ENCODE measurements at regions not wholly inside any gene's neighbourhood (a gene's known extent, or its start where the extent isn't known, plus 50 kb on each side); places are given as distances from the start of the nearest gene placed in this dataset.

DNA sequence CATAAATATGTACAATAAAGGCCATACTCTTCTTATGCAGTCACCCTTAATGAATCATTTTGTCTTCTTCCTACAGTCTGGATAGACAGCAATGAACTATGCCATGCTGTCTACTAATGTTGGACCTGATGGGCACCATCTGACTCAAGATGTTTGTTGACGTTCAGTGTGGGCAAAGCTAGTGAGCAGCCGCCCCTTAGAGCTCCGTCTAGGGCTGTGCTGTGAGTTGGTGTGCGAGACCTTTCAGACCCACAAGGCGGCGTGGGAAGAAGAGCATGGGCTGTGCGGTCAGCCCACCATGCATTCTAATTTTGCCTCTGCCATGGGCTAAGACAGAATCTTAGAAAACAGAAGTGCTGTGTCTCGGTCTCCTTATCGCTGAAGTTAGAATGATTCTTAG, 829.4 kb downstream of the QKI start:
- Histone ChIP-seq H3K36me3 (no peaks in the 10 kb centered on the region), H3K27me3 (no peaks in the 10 kb centered on the region), H3K9me3 (peaks cover 0 to 2% of the 10 kb centered on the region in 2 donors), H3K4me3 (no peak overlapping the region), H3K4me1 (no peaks in the 10 kb centered on the region), H3K27ac (no peak overlapping the region)
- no peak for ATAC-seq
- intact Hi-C loops (cut with DNase I), result no loop called here
- TF ChIP-seq, protein P1, sequence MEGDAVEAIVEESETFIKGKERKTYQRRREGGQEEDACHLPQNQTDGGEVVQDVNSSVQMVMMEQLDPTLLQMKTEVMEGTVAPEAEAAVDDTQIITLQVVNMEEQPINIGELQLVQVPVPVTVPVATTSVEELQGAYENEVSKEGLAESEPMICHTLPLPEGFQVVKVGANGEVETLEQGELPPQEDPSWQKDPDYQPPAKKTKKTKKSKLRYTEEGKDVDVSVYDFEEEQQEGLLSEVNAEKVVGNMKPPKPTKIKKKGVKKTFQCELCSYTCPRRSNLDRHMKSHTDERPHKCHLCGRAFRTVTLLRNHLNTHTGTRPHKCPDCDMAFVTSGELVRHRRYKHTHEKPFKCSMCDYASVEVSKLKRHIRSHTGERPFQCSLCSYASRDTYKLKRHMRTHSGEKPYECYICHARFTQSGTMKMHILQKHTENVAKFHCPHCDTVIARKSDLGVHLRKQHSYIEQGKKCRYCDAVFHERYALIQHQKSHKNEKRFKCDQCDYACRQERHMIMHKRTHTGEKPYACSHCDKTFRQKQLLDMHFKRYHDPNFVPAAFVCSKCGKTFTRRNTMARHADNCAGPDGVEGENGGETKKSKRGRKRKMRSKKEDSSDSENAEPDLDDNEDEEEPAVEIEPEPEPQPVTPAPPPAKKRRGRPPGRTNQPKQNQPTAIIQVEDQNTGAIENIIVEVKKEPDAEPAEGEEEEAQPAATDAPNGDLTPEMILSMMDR (IDR thresholded peaks at IDR 0.05), result no peak
- no peak for DNase-seq

DNA sequence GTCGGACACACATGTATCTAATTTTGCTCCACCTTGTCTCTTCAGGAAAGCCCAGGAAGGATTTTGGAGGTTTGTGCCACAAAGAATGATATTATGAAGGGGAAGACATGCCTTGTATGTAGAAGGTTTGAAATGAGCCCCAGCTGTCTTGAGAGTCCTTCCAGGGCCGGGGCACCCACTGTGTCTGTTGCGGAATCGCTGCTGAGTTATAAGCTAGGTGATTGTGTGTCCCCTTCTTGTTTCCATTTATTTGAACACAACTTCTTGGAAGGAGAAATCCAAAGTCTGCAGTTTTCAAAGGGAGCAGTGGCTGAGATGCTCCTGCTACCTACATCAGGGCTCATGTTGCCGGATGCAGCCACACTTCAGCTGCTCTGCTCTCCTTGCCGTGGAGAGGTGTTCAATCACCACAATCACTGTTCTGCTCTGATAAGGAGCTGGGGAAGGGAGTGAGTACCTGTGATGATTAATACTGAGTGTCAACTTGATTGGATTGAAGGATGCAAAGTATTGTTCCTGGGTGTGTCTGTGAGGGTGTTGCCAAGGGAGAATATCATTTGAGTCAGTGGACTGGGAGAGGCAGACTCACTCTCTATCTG, 828.6 kb downstream of the QKI start:
- TF ChIP-seq, protein P1 (IDR thresholded peaks at IDR 0.05), result no peak
- Histone ChIP-seq H3K27ac (no peak overlapping the region), H3K4me1 (no peaks in the 10 kb centered on the region), H3K4me3 (no peak overlapping the region), H3K9me3 (peaks cover 0 to 2% of the 10 kb centered on the region in 2 donors), H3K27me3 (no peaks in the 10 kb centered on the region), H3K36me3 (no peaks in the 10 kb centered on the region)
- ATAC-seq, result no peak
- DNase-seq, result no peak
- intact Hi-C loops (cut with DNase I), result no loop called here

DNA sequence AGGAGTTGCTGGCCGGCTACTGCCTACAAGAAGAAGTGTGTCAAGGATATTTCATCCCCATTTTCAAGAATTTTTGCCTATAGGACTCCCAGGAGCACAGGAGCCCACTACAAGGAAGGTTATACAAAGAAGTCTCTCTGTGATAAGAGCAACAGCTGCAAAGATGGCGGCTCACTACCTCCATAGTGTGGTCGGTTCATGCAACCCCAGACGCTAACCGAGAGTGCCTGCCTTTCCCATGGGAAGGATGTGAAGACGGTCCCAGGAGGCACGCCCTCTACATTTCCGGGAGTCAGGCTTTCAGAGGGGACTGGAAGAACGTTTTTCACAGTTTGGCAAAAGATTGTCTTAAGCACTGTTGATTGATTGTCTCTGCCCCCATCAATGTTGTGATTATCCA, 816.3 kb downstream of the QKI start:
- intact Hi-C loops (cut with DNase I), result no loop called here
- no peak for ATAC-seq
- Histone ChIP-seq H3K9me3 (no peaks in the 10 kb centered on the region), H3K27ac (no peak overlapping the region), H3K4me1 (no peaks in the 10 kb centered on the region), H3K27me3 (no peaks in the 10 kb centered on the region), H3K36me3 (no peaks in the 10 kb centered on the region), H3K4me3 (no peak overlapping the region)
- no peak for DNase-seq
- TF ChIP-seq, protein P1 (IDR thresholded peaks at IDR 0.05), result no peak

DNA sequence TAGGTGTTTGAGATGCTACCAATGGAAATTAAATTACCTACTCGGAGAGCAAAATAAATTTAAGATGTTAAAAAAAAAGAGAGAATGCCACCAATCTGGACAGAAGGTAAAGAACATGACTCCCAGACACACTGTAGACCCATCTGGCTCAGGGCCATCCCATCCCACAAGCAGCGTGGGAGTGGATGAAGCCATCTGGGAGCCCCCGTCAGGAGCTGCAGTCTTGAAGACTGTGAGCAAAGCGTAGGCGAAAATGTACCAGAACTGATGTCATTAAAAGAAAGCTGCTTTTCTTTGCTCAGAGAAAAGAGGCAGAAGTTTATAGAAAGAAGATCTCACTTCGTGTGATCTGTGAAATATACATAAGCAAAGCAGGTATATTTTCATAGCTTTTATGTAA, 815.7 kb downstream of the QKI start:
- no peak overlapping the region for H3K27ac ChIP-seq
- no peaks in the 10 kb centered on the region for H3K9me3 ChIP-seq
- no peak overlapping the region for H3K4me3 ChIP-seq
- intact Hi-C loops (cut with DNase I), result no loop called here
- no peak for DNase-seq
- H3K27me3 ChIP-seq, result no peaks in the 10 kb centered on the region
- H3K4me1 ChIP-seq, result no peaks in the 10 kb centered on the region
- ATAC-seq, result no peak
- H3K36me3 ChIP-seq, result no peaks in the 10 kb centered on the region
- TF ChIP-seq, protein P1 (IDR thresholded peaks at IDR 0.05), result no peak

DNA sequence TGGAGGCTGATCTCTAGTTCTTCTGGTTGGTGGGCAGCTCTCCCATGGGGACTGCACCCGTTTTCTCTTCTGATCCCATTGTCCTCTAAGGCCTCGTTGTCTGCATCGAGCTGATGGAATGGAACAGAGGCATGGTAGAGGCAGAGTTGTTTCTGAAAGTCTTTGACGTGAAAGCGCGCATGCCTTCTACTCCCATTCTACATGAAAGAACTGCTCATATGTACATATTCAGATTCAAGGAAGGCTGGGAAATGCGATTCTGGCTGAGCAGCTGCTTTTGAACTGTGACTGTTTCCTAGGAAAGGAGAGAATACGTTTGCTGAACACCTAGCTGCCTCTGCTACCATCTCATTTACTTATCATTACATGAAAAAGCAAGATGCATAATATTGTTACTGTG, 815.2 kb downstream of the QKI start:
- no peak for DNase-seq
- H3K27me3 ChIP-seq, result no peaks in the 10 kb centered on the region
- ATAC-seq, result no peak
- H3K36me3 ChIP-seq, result no peaks in the 10 kb centered on the region
- TF ChIP-seq, protein P1 (IDR thresholded peaks at IDR 0.05), result no peak
- H3K27ac ChIP-seq, result no peak overlapping the region
- H3K4me3 ChIP-seq, result no peak overlapping the region
- intact Hi-C loops (cut with DNase I), result no loop called here
- H3K4me1 ChIP-seq, result no peaks in the 10 kb centered on the region
- H3K9me3 ChIP-seq, result no peaks in the 10 kb centered on the region
